Mammary epithelial cell (primary cell): ENCODE measurements at regions not wholly inside any gene's neighbourhood (a gene's known extent, or its start where the extent isn't known, plus 50 kb on each side); places are given as distances from the start of the nearest gene placed in this dataset.

ENCODE experiments used
- CTCF ChIP-seq, 2 donors: IDR thresholded peaks in 1 of 2; conservative IDR thresholded peaks in 1 of 2; 2 replicates each; pipeline ENCODE4 v1.5.1; 2011 to 2012; ENCODE audit warnings: inconsistent platforms in 2 of 2, low read length in 2 of 2, mild to moderate bottlenecking in 2 of 2, control low read depth in 1 of 2, low read depth in 1 of 2; ENCODE audit not compliant: insufficient read depth in 1 of 2; ENCODE audit errors: extremely low read depth in 1 of 2
- EZH2 ChIP-seq: IDR thresholded peaks from 2 replicates; pipeline ENCODE4 v1.6.1; 2012; ENCODE audit warnings: low read length, inconsistent platforms, borderline replicate concordance

DNA sequence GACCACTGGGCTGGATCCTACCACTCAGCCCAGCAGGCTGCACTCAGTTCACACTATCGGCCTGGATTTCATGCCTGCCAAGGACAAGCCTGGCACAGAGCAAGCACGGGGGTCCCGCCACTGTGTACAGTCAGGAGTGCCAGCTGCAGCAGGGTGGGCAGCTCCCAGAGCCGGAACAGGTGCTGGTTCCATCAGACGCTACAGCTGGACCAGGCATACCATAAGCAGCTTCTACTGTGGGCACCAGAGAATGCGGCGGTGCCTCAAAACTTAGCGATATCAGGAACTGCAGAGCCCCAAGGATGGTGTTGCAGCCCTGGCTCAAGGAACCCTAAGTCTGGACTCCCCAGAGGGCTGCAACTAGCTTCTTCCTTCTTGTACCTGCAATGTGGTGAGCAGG, 124.8 kb downstream of the BCHE start:
- TF ChIP-seq CTCF (conservative IDR thresholded peaks at IDR 0.05 in 1 of 2, IDR thresholded peaks at IDR 0.05 in 1 of 2; ENCODE audit: extremely low read depth in 1 of 2, insufficient read depth in 1 of 2, low read depth in 1 of 2, low read length in 2 of 2) (no peak), EZH2 (no peak)
